Parathyroid adenoma (tissue), 2 donors: ENCODE measurements at regions not wholly inside any gene's neighbourhood (a gene's known extent, or its start where the extent isn't known, plus 50 kb on each side); places are given as distances from the start of the nearest gene placed in this dataset.

Experiments used
- H2AFZ ChIP-seq: fragments of 300-600 bp; sonication (generic); one replicate; pipeline ENCODE4 v1.7.0; 2017; ENCODE audit warnings: antibody characterized with exemption, mild to moderate bottlenecking
- H3K27ac ChIP-seq: fragments of 300-600 bp; sonication (generic); one replicate; pipeline ENCODE4 v1.7.0; 2017
- H3K27me3 ChIP-seq: fragments of 300-600 bp; sonication (generic); one replicate; pipeline ENCODE4 v1.7.0; 2017; ENCODE audit warnings: low read length; ENCODE audit not compliant: control insufficient read depth, insufficient read depth
- H3K36me3 ChIP-seq: fragments of 300-600 bp; sonication (generic); one replicate; pipeline ENCODE4 v1.7.0; 2017; ENCODE audit warnings: low read length; ENCODE audit not compliant: control insufficient read depth, insufficient read depth
- H3K4me1 ChIP-seq: fragments of 300-600 bp; sonication (generic); one replicate; pipeline ENCODE4 v1.7.0; 2017; ENCODE audit warnings: control low read depth
- H3K4me2 ChIP-seq: fragments of 300-600 bp; sonication (generic); one replicate; pipeline ENCODE4 v1.7.0; 2017; ENCODE audit warnings: low read length
- H3K4me3 ChIP-seq: fragments of 300-600 bp; sonication (generic); one replicate; pipeline ENCODE4 v1.7.0; 2017; ENCODE audit warnings: low read depth, low read length
- H3K79me2 ChIP-seq: fragments of 300-600 bp; sonication (generic); one replicate; pipeline ENCODE4 v1.7.0; 2017; ENCODE audit warnings: control low read depth
- H3K9ac ChIP-seq: fragments of 300-600 bp; sonication (generic); one replicate; pipeline ENCODE4 v1.7.0; 2017; ENCODE audit warnings: mild to moderate bottlenecking
- H3K9me3 ChIP-seq: fragments of 300-600 bp; sonication (generic); one replicate; pipeline ENCODE4 v1.7.0; 2017; ENCODE audit warnings: low read length; ENCODE audit not compliant: control insufficient read depth
- TF ChIP-seq, protein P1 (sequence below): fragments of 300-600 bp; sonication (generic); IDR thresholded peaks from one replicate; pipeline ENCODE4 v1.7.0; 2017; ENCODE audit warnings: antibody characterized with exemption, mild to moderate bottlenecking
- donor health status: primary hyperparathyroidism.

DNA sequence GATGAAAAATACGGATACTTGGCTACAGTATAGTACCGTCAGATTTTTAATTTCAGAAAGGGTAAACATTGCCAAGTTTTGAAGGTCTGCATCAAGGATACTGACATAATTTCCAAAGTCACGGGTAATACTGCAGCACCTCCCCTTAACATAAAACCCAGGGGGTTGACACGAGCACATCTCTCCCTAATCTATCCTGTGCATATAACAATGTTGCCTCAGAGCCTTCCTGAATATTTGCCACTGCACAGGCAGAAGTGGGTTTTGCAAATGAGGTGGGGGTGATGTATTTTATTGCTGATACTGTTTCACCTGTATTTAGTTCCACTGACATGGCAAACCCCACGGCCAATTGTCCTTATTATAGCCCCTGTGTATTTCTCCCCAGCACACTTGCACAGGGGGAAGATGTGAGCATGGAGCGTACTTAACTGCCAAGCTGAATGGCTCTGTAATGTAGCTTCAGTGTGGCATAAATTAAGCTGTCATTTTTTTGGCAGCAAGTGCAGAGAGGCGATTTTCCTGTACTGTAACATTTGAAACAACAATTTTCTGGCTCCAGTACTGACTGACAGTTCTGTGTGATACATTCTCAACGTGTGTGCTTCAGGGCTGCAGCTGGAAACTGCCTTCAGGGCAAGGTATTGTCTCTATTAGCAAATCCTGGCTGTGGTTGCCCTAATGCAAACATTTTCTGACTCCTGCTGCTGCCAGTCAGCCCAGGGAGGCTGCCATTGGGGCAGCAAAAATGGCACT lies 299.6 kb upstream of the SP4 start:
- Histone ChIP-seq H2AFZ (peak overlapping the region; percentile 5), H3K4me3 (no peak overlapping the region), H3K4me1 (no peaks in the 10 kb centered on the region), H3K79me2 (no peaks in the 10 kb centered on the region), H3K9me3 (no peaks in the 10 kb centered on the region), H3K27ac (no peak overlapping the region), H3K36me3 (no peaks in the 10 kb centered on the region), H3K4me2 (no peak overlapping the region), H3K9ac (no peak overlapping the region), H3K27me3 (no peaks in the 10 kb centered on the region)
- TF ChIP-seq, protein P1, sequence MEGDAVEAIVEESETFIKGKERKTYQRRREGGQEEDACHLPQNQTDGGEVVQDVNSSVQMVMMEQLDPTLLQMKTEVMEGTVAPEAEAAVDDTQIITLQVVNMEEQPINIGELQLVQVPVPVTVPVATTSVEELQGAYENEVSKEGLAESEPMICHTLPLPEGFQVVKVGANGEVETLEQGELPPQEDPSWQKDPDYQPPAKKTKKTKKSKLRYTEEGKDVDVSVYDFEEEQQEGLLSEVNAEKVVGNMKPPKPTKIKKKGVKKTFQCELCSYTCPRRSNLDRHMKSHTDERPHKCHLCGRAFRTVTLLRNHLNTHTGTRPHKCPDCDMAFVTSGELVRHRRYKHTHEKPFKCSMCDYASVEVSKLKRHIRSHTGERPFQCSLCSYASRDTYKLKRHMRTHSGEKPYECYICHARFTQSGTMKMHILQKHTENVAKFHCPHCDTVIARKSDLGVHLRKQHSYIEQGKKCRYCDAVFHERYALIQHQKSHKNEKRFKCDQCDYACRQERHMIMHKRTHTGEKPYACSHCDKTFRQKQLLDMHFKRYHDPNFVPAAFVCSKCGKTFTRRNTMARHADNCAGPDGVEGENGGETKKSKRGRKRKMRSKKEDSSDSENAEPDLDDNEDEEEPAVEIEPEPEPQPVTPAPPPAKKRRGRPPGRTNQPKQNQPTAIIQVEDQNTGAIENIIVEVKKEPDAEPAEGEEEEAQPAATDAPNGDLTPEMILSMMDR: no peak

DNA sequence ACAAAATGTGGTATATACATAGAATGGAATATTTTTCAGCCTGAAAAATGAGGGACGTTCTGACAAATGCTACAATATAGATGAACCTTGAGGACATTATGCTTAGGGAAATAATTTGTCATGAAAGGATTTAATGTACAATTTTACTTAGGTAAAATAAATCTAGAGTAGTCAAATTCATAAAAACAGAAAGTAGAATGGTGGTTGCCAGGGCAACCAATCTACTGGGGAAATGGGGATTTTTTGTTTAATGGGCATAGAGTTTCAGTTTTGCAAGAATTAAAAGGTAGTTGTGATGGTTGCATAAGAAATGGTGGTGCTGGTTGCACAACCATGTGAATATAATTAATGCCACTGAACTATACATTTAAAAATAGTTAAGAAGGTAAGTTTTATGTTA lies 296.0 kb upstream of the SP4 start:
- Histone ChIP-seq H3K27ac (no peak overlapping the region), H3K36me3 (no peaks in the 10 kb centered on the region), H3K4me3 (no peak overlapping the region), H3K4me1 (no peaks in the 10 kb centered on the region), H3K79me2 (no peaks in the 10 kb centered on the region), H3K9ac (no peak overlapping the region), H3K27me3 (no peaks in the 10 kb centered on the region), H2AFZ (no peak overlapping the region), H3K4me2 (no peak overlapping the region), H3K9me3 (no peaks in the 10 kb centered on the region)
- TF ChIP-seq, protein P1: no peak

DNA sequence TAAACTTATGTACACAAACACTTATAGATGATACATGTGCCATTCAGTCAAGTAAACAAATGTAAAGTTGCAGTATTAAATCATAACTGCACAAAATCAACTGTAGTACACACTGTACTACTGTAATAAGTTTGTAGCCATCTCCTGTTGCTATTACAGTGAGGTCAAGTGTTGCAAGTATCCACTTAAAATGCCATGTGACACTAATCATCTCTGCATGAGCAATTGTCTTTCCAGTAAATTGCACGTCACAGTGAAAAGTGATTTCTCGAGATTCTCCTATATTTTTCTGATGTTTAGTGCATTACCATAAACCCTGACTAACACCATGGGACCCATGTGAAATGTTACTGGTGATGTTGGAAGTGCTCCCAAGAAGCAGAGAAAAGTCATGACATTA lies 293.3 kb upstream of the SP4 start:
- no peaks in the 10 kb centered on the region for H3K27me3 ChIP-seq
- H3K4me3 ChIP-seq: no peak overlapping the region
- no peak overlapping the region for H2AFZ ChIP-seq
- no peak overlapping the region for H3K4me2 ChIP-seq
- no peaks in the 10 kb centered on the region for H3K4me1 ChIP-seq
- H3K27ac ChIP-seq: no peak overlapping the region
- H3K9ac ChIP-seq: no peak overlapping the region
- H3K9me3 ChIP-seq: no peaks in the 10 kb centered on the region
- H3K36me3 ChIP-seq: no peaks in the 10 kb centered on the region
- TF ChIP-seq, protein P1: no peak
- no peaks in the 10 kb centered on the region for H3K79me2 ChIP-seq

DNA sequence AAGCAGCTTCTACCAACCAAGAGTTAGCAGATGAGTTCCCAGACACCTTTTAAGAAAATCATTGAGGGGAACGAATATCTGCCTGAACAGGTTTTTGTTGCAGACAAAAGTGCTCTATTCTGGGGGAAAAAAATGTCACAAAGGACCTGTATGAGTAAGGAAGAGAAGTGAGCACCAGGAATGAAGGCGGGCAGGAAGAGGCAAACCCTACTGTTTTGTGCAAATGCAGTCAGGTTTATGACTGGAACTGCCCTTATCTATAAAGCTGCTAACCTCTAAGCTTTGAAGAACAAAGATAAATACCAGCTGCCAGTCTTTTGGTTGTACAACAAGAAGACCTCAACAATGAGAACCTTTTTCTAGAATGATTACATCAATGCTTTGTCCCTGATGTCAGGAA lies 292.4 kb upstream of the SP4 start:
- Histone ChIP-seq H3K4me1 (no peaks in the 10 kb centered on the region), H3K27me3 (no peaks in the 10 kb centered on the region), H3K9me3 (no peaks in the 10 kb centered on the region), H3K9ac (no peak overlapping the region), H2AFZ (no peak overlapping the region), H3K4me3 (no peak overlapping the region), H3K4me2 (no peak overlapping the region), H3K36me3 (no peaks in the 10 kb centered on the region), H3K79me2 (no peaks in the 10 kb centered on the region), H3K27ac (no peak overlapping the region)
- TF ChIP-seq, protein P1: no peak

DNA sequence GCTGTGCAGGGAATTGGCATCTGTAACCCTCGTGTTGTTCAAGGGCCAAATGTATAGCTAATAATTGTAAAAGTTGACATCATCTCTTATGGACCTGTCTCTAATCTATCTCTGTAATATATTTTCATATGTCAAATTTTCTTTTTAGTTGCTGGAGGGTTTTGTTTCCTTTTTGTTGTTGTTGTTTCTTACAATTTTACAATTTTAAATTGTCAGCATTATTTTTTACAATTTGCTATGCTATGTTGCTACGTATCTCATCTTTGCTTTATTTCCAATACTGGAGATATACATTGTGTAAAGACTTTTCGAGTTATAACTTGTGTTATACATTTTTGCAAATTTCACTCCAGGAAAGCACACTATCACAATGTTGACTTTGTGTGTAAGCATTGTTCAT lies 290.2 kb upstream of the SP4 start:
- TF ChIP-seq, protein P1: no peak
- H3K9ac ChIP-seq: no peak overlapping the region
- H3K27ac ChIP-seq: no peak overlapping the region
- H3K4me1 ChIP-seq: no peaks in the 10 kb centered on the region
- no peaks in the 10 kb centered on the region for H3K36me3 ChIP-seq
- no peak overlapping the region for H3K4me3 ChIP-seq
- H3K9me3 ChIP-seq: no peaks in the 10 kb centered on the region
- H3K27me3 ChIP-seq: no peaks in the 10 kb centered on the region
- no peak overlapping the region for H3K4me2 ChIP-seq
- no peak overlapping the region for H2AFZ ChIP-seq
- no peaks in the 10 kb centered on the region for H3K79me2 ChIP-seq
